ENCODE measurements at regions not wholly inside any gene's neighbourhood (a gene's known extent, or its start where the extent isn't known, plus 50 kb on each side); places are given as distances from the start of the nearest gene placed in this dataset.

DNA sequence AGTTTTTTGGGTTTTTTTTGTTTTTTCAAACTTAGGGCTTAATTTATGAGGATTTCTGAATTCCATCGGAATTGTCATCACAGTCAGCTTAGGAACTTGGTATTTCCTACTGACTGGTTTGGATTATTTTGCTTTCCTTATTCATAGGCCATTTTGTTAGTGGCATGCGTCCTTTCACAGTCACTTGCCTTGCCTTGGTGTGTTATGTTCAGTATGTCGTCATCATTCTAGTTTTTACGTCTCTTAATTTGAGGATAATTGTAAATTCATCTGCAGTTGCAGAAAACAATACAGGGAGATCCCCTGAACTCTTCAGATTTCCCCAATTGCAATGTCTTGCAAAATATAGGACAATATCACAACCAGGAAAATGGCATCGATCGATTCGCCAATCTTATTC is 485.3 kb downstream of the CBLN2 start:
- DNase-seq: no peak

DNA sequence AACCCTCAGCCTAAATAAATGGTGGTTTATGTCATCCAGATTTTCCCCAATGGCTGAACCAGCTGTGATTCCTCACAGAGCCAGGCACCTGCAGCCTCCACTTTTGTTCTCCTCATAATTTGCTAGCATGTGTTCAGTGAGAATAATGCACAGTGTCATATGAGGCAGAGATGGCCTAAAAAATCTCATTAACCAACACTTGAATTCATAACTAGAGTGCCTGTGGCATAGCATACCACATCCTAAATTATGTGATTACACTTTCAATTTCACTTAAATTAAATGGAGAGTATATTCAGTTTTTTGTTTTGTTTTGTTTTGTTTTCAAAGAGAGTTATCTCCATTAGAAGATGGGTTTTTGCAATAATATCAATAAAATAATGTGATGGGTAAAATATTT is 488.0 kb downstream of the CBLN2 start:
- DNase-seq: no peak

DNA sequence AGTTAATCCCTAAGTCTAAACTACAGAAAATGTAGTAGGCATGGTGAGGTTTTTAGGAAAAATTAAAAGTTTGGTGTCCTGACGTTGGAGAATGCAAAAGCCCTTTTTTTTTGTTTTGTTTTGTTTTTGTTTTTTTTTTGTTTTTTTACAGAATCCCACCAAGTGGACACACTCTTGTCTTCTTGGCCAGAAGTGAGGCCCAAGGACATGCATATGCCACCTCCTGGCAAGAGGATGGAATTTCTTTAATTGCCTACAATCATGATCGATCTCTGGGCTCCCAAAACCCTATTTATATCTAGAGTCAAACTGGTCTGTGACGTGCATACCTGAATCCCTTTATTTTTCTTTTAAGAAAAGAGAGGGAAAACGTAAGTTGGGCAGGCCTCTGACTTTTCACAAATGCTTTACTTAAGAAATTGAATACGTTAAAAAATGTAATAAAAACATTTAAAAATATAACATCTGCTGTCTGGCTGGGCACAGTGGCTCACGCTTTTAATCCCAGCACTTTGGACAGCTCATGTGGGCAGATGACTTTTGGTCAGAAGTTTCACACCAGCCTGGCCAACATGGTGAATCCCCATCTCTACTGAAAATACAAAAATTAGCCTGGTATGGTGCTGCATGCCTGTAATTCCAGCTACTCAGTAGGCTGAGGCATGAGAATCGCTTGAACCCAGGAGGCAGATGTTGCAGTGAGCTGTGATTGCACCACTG is 502.7 kb downstream of the CBLN2 start:
- no peak for DNase-seq

DNA sequence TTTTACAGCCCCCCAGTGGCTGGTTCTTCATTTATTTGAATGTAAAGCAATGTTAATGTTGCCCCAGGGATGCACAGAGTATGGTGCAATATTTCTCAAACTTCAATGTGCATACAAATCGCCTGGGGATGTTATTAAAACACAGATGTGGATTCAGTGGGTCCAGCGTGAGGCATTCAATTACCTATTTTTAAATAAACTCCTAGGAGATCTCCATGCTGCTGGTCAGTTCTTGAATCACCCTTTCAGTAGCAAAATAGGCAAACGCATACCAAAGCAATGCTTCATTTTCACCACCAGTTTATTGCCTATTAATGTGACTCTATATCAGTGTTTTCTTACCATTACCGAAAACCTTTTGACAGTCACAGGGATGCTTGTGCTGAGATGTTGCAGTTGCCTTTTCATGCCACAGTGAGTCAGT is 530.7 kb downstream of the CBLN2 start:
- no peak for DNase-seq

DNA sequence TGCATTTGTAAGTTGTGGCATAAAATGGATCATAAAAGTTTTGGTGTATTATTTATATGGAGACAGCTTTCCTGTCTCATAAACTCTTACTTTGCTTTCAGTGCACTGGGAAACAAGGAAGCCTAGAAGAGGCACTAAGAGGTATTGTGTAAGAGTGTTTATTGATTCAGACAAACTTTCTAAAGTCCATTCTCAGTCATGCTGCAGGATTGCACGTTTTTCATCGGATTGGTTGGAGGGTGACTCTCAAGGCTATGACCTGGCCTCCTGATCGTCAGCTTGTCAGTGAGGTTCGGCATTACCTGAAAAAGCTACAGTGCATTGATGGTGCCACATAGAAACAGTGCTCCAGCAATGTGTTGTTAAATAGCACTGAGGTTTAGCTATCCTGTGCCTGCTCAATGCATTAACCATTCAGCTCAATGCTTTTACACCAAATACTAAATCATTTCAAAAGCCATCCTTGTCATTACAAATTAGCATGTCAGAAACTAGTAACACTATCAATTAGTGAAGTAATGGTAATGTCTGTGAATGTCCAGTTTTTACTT is 545.5 kb downstream of the CBLN2 start:
- no peak for DNase-seq

DNA sequence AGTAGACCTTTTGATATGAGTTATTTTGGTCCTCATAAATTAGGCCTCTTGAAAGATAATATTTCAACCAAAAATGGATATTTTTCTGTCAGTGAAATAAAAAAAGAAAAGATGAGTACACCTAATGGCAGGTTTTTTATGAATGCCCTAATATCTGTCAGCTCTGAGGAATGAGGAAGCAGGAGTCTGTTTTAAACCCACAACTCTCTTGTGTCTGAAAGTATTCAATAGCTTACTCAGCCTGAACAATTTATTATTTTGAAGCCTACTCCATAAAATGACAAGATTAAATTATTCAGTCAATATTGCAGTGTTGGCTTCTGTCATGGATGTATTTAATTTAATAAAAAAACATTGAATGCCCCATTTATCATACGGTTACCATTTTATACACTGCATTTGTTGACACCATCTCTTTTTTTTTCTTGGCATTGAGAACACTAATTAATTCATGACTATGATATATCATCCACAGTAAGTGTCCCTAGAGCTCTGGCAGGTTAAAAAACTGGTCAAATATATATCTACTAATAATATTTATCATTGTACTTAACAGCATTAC is 548.2 kb downstream of the CBLN2 start:
- DNase-seq: no peak

DNA sequence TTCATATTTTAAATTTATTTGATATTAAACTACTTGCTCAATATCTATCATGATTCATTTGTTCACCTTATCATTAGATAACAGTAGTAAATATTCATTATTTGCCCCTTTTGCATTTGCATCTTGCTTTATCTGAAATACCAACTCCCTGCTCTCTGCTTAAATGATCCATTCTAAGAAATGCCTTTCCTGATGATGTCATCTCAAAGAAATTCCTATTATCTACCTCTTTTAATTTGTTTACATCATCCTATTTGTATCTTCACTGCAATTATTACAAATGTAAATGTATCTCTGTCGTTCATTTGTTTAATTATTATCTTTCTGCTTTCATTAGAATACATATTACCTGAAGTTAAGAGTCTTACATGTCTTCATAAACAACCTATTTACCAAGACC is 549.9 kb downstream of the CBLN2 start:
- DNase-seq: no peak

DNA sequence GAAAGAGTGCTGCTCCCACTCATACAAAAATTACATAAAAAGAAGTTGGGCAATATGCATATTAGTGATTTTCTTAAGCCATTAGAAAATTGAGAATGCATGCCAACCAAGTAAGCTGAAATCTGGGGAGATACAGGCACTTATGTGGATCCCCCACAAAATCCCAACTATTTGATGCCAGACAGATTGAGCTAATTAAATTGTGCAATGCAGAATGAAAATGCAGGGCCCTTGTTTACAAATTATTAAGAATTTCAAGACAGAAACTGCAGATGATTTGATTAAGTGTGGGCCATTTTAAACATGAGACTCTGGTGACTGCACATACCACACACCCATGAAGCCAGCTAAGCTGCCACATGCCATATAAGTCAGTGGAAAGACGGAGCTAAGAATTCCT is 554.5 kb downstream of the CBLN2 start:
- DNase-seq: no peak

DNA sequence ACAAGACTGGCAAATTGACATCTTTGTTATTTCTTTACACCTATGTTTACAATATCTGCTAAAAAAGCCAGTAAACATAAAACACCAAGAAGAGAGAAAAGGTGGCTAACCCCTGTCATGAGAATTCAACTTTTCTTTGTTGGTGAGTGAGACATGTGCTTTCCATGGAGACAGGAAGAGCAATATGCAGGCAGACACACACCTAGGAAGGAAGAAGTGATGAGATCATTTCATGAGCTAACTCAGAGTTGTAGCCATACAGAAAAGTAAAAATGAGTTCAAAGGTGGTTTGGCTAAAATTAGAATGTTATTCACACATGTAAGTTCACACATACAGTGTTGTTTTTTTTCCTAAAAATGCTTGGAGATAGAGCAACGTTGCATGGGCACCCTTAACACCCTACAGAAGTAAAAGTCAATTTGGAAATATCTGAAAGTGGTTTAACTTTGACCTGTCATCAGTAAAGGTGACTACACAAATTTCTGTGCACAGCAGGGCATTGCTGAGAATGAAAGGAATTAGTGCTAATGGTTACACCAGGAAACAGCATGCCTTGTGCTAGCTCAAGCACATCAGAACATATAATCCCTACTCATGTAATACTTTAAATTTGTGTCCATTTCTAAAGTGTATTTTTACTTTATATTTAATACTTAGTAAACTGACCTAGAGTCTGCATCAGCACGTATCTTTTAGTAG is 557.6 kb downstream of the CBLN2 start:
- no peak for DNase-seq

DNA sequence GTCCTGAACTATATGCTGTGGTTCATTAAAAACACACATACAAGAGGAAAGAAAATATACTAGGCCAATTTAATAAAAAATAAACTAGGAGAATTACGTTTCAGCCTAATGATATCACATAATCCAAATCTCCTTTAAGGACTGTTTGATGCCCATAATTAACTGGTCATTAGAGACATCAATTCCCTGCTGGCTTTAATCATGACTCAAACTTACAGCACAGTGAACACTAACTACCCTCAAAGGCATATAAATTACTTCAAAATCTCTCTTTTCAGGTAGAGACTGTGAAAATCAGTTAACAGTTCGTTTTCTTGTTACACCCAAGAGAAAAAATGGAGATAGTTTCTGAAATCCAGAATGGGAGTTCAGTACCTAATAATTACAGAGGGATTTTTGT is 567.4 kb downstream of the CBLN2 start:
- no peak for DNase-seq

DNA sequence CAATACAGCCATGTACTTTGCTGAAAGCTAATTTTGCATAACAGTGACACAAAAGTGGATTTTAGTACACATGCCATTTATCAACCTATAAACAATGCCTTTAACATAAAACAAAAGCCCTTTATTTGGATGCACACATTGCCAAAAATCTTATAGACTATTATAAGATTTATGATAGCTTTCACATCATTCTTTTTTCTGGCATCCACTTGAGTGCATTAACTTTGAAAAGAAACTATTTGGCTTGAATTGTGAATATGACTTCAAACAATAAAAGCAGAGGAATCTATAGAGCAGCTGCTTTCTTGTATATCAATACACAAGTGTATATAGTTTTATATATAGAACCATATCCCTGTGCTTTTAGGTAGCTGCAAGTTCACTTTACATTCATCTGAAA is 577.4 kb downstream of the CBLN2 start:
- DNase-seq: no peak

DNA sequence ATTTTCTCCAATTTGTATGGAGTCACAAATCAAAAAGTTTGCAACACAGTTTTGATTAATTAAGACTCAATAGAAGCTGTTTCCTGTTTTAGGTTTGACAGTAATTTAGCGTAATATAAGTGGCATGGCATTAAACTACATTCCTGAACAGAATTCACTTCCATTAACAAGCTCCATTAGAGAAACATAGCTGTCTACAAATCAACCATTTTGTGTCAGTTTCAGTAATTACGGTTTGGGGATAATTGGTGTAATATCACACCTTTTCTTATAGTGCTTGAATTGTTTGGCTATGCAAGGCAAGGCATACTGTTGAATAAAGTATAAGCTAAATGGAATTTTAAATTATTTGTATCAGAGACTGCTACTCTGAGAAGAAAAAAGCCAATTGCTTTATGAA is 585.5 kb downstream of the CBLN2 start:
- DNase-seq: no peak

DNA sequence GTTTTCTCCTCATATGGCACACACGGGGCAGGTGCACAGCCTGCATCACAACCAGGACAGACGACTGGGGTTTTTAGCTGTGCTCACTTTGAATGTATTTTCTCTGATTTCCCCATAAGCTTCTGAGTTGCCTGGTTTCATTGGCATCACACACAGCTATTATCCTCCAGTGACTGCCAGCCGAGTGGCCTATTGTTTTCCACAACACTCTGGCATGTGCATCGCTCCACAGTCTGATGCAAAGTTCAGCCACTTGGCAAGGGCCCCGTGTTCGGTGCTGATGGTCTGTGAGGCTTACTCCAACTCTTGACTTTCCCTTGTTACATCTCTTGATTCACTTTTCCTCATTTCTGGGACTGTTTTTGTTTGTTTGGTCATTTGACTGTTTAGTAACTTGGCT is 593.1 kb downstream of the CBLN2 start:
- DNase-seq: no peak

DNA sequence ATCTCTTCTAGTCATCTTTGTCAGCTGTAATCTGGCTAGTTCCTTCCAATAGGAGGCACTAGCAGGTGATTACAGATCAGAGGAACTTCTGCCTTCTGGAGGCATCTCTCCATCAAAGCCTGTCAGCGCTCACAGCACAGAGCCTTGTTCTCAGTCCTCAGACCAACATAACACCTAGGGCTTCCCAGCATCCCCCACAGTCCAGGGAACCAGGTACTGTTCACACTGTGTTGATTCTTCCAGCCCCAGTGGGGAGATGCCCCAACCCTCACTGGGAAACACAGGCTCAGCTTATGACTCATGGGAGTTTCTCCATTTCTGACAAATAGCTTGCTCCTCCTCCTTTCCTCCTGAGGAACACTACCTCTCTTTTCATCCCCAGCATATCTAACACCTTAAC is 601.7 kb downstream of the CBLN2 start:
- DNase-seq: no peak

DNA sequence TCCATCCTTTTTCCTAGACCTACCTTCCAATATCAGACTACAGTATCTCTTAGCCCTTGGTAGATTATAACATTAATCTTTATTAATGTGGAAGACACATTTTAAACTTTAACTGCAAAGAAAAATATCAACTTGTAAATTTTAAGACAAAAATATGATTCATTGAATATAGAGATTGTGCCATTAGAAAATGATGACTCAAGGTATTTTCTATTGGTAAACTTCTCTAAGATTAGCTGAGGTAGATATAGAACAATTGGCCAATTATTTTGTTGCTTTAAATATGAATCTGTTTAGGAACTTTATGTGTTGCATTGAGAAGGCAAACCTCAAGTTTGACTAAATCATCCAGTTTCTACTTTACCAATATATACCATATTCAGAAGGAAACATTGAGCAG is 604.7 kb downstream of the CBLN2 start:
- DNase-seq: no peak

DNA sequence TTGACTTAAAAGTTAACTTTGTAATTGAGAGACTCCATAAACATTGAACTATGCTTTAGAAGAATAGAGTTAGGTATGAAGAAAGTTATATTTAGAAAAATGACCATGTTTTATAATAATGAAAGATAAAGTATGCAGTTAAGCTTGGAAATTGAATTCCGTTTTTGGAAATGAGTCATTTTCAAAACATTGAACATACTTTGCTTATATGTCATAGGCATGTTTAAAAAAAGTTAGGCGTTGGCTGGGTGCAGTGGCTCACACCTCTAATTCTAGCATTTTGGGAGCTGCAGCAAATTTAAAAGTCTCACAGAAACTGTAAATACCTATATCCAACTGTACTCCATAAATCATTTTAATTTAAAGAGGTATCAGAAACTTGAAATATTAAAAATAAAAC is 607.4 kb downstream of the CBLN2 start:
- DNase-seq: no peak

DNA sequence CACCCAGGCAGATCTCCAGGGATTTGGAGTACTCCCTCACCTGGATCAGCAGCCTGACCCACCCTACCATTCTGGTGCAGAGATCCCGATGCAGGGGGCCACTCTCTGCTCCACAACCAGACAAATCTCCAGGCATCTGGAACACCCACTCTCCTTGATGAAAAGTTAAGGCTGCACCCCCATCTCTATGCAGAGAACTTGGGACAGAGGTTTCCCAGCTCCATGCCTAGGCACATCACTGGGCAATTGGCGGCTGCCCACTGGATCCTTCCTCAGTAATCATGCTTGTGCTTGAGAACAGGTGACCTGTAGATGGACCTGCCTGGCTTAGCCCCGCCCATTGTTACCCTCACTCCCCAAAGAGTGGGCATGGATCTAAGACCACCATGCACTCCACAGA is 624.9 kb downstream of the CBLN2 start:
- DNase-seq: no peak

DNA sequence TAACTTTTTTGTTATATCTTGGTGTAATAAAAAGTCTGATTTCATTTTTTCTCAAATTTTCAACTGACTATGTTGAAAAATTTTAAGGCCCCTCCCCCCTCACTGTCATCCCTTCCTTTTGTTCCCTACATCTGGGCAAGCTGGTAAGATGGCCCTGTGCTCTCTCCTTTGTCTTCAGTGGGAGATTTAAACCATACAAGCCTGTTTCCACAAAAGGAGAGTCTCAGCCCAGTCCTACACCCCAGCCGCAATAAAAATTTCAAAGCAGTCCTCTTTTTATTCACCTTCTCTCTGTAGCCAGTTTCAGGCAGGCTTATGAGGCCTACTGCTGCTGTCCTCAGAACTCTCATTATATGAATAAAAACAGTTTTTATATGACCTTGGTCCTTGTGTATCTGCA is 630.5 kb downstream of the CBLN2 start:
- no peak for DNase-seq

DNA sequence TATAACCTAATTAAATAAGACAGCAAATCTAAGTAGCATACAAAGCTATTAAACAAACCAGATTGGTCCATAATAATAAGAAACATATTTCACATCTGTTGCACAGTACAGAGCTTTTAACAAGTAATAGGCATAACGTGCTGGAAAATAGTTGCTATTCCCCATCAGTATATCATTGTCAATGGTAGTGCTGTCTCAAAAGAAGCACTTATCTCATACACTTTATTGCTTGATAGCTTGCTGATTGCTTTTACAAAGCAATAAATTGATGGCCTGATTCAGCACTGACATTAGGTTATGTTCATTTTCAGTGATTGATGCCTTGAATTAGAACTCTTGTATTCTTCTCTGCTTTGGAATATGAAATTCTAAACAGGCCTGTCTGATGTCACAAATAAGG is 641.7 kb downstream of the CBLN2 start:
- no peak for DNase-seq

DNA sequence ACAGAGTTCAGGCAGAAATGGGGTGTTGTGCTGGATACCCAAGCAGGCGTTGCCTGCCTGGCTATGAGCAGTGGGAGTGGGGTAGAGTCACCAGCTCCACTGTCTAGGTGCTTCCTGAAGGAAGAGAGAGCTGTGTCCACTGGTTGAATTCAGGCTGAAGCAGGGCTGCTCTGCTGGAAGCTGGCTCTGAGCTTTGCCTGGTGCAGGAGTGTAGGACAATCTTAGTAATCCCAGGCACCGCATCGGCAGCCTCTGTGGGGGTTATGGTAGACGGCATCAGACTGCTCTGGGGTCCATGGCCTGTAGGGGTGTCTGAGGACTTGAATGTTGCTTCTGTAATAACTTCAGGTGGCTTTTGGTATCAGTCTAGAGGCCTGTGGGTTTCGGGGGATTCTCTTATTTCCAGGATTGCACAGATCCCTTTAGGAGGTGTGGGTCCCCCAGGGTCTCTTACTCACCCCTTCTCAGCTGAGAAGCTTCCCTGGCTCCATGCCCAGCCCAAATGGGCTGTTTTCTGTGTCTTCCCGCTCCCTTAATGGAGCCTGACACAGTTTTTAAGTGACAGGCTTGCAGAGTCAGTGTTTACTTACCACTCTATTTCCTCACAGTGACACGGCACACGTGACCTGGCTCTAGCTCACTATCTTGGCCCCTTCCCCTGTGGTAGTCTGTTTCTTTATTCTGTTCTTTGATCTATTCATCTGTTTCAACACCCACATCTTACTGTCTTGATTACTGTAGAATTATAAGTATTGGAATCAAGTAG is 644.3 kb downstream of the CBLN2 start:
- DNase-seq: no peak

DNA sequence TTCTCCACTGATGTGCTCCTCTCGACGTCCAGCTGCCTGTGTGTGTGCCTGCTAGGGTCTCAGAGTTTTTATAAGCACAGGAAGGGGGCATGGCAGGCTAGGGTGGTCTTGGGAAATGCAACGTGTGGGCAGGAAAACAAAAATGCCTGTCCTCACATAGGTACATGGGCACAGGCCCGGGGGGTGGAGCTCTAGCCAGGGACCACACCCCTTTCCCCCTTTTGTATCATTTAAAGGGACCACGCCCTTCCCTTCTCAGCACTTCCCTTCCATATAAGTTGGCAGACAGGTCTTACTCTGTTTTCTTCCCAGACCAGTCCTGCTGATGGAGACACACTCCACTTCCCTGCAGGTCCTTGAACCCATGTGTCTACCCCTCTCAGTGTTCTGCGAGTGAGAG is 645.0 kb downstream of the CBLN2 start:
- DNase-seq: no peak

DNA sequence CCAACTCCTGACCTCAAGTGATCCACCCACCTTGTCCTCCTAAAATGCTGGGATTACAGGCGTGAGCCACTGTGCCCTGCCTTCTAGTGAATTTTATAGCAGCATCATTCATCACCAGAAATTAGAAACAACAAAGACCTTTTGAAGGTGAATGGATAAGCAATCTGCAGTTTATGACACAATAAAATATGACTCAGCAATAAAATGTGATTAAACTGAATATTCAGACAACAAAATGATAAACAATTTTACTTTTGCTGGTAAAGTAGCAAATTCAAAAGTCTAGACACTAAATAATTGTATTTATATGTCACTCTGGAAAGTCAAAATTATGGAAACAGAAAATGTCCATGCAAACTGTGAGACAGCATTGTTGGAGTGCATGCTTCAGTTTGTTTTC is 656.6 kb downstream of the CBLN2 start:
- no peak for DNase-seq

DNA sequence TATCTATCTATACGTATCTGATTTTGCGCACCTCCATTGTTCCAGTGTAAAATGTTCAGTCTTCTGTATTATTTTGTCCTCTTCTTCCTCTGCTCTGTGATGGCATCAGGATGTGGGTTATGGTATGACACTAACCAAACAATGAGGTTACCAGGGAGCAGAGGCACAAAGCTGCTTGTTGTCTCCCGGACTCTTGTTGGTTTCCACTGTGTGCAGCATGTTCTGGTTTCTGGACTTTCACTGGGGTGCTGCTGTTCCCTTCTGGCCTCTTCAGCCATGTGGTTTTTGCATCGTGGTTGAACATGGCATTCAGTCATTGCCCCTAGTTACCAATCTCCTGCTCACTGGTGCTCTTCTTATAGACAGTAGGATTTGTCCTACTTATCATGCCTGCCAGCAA is 665.9 kb downstream of the CBLN2 start:
- DNase-seq: no peak

DNA sequence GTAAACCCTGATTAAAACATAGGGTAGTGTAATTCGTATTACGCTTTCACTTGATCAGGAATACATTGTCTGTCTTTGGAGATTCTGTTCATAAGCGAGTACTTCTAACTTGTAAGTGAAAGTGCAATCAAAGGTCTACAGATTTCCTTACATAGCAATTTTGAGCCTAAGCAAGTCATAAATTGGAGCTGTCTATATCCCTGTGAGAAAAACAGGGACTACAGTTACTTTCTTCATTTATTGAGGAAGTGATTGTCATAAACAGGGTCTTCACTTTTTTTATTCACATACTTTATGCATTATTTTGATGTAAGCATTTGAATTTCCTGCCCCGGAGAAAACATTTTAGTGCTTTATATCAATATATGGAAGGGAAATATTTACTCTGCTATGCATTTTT is 670.4 kb downstream of the CBLN2 start:
- DNase-seq: no peak

Measured in CD4-positive, alpha-beta T cell treated with Interleukin-17A for 1 hour (primary cell).